ENCODE measurements at regions not wholly inside any gene's neighbourhood (a gene's known extent, or its start where the extent isn't known, plus 50 kb on each side); places are given as distances from the start of the nearest gene placed in this dataset.

GRCh38 chr17:72492494-72492893, 371.7 kb downstream of the SOX9 start:
- intact Hi-C loops (cut with DNase I), result no loop called here

GRCh38 chr17:72492941-72493340, 372.1 kb downstream of the SOX9 start:
- TF ChIP-seq POLR2A (IDR thresholded peaks at IDR 0.05) (no peak), POLR2AphosphoS5 (IDR thresholded peaks at IDR 0.05; ENCODE audit: insufficient read depth in 1 of 2, low read depth in 1 of 2) (no peak), CTCF (IDR thresholded peaks at IDR 0.05) (no peak)
- Histone ChIP-seq H3K4me3 (no peak overlapping the region), H3K4me1 (no peaks in the 10 kb centered on the region), H3K36me3 (no peaks in the 10 kb centered on the region), H3K27me3 (no peaks in the 10 kb centered on the region), H3K27ac (no peak overlapping the region), H3K9me3 (no peaks in the 10 kb centered on the region)
- DNase-seq (ENCODE audit: extremely low spot score in 2 of 2), result no peak
- intact Hi-C loops (cut with DNase I), result no loop called here

More at GRCh38 chr17:72492494-72492893, 371.7 kb downstream of the SOX9 start:
- Histone ChIP-seq H3K9me3 (no peaks in the 10 kb centered on the region), H3K36me3 (no peaks in the 10 kb centered on the region), H3K27ac (no peak overlapping the region), H3K4me3 (no peak overlapping the region), H3K27me3 (no peaks in the 10 kb centered on the region), H3K4me1 (no peaks in the 10 kb centered on the region)
- DNase-seq (ENCODE audit: extremely low spot score in 2 of 2), result no peak
- TF ChIP-seq POLR2AphosphoS5 (IDR thresholded peaks at IDR 0.05; ENCODE audit: insufficient read depth in 1 of 2, low read depth in 1 of 2) (no peak), POLR2A (IDR thresholded peaks at IDR 0.05) (no peak), CTCF (IDR thresholded peaks at IDR 0.05) (no peak)

GRCh38 chr17:72494566-72494965, 373.7 kb downstream of the SOX9 start:
- H3K27ac ChIP-seq, result no peak overlapping the region
- H3K36me3 ChIP-seq, result no peaks in the 10 kb centered on the region
- no peak overlapping the region for H3K4me3 ChIP-seq
- H3K9me3 ChIP-seq, result no peaks in the 10 kb centered on the region
- H3K27me3 ChIP-seq, result no peaks in the 10 kb centered on the region
- no peak for DNase-seq (ENCODE audit: extremely low spot score in 2 of 2)
- intact Hi-C loops (cut with DNase I), result no loop called here
- no peaks in the 10 kb centered on the region for H3K4me1 ChIP-seq
- TF ChIP-seq POLR2A (IDR thresholded peaks at IDR 0.05), result no peak
- no peak for TF ChIP-seq POLR2AphosphoS5 (IDR thresholded peaks at IDR 0.05; ENCODE audit: insufficient read depth in 1 of 2, low read depth in 1 of 2)
- no peak for TF ChIP-seq CTCF (IDR thresholded peaks at IDR 0.05)

GRCh38 chr17:72496461-72496860, 375.6 kb downstream of the SOX9 start:
- Histone ChIP-seq H3K9me3 (no peaks in the 10 kb centered on the region), H3K4me1 (no peaks in the 10 kb centered on the region), H3K36me3 (no peaks in the 10 kb centered on the region), H3K27me3 (no peaks in the 10 kb centered on the region), H3K27ac (no peak overlapping the region), H3K4me3 (no peak overlapping the region)
- intact Hi-C loops (cut with DNase I), result no loop called here
- TF ChIP-seq POLR2A (IDR thresholded peaks at IDR 0.05) (no peak), CTCF (IDR thresholded peaks at IDR 0.05) (no peak), POLR2AphosphoS5 (IDR thresholded peaks at IDR 0.05; ENCODE audit: insufficient read depth in 1 of 2, low read depth in 1 of 2) (no peak)
- DNase-seq (ENCODE audit: extremely low spot score in 2 of 2), result no peak

GRCh38 chr17:72497915-72498314, 377.1 kb downstream of the SOX9 start:
- TF ChIP-seq POLR2A (IDR thresholded peaks at IDR 0.05), result no peak
- TF ChIP-seq CTCF (IDR thresholded peaks at IDR 0.05), result no peak
- no peak for TF ChIP-seq POLR2AphosphoS5 (IDR thresholded peaks at IDR 0.05; ENCODE audit: insufficient read depth in 1 of 2, low read depth in 1 of 2)
- peaks cover 13% of the 10 kb centered on the region for H3K4me1 ChIP-seq
- no peaks in the 10 kb centered on the region for H3K27me3 ChIP-seq
- H3K4me3 ChIP-seq, result no peak overlapping the region
- no peaks in the 10 kb centered on the region for H3K9me3 ChIP-seq
- no peak overlapping the region for H3K27ac ChIP-seq
- H3K36me3 ChIP-seq, result no peaks in the 10 kb centered on the region
- DNase-seq (ENCODE audit: extremely low spot score in 2 of 2), result no peak
- intact Hi-C loops (cut with DNase I), result no loop called here

Data from vagina (tissue), 2 donors.